H1 (cell line): ENCODE measurements at regions not wholly inside any gene's neighbourhood (a gene's known extent, or its start where the extent isn't known, plus 50 kb on each side); places are given as distances from the start of the nearest gene placed in this dataset.

Source experiments
- CTBP2 ChIP-seq: IDR thresholded peaks from 2 replicates; pipeline ENCODE4 v1.7.0; 2011; ENCODE audit warnings: borderline replicate concordance, mild to moderate bottlenecking, moderate library complexity, mixed read lengths, low read length; ENCODE audit not compliant: insufficient read depth, insufficient read length
- SIRT6 ChIP-seq: IDR thresholded peaks from one replicate; pipeline ENCODE4 v1.7.1; 2012; ENCODE audit warnings: low read length, inconsistent platforms

- TF ChIP-seq CTBP2, result no peak
- TF ChIP-seq SIRT6, result no peak
- TF ChIP-seq, all 59 proteins: peak for 0
Observed at GRCh38 chr10:65396997-65397396, 1528.8 kb upstream of the LRRTM3 start (continued).
